ENCODE measurements at regions not wholly inside any gene's neighbourhood (a gene's known extent, or its start where the extent isn't known, plus 50 kb on each side); places are given as distances from the start of the nearest gene placed in this dataset.

GRCh38 chr3:118000219-118000618, 1034.4 kb downstream of the IGSF11 start:
- Histone ChIP-seq H3K14ac (ENCODE audit: low read length) (no peak overlapping the region), H2AK5ac (ENCODE audit: low read depth, low read length) (no peak overlapping the region), H3K4ac (ENCODE audit: low read length) (no peak overlapping the region), H3K27me3 (ENCODE audit: control insufficient read depth in 3 of 3, insufficient read depth in 3 of 3, low read depth in 1 of 3, low read length in 3 of 3) (peaks cover 0 to 7% (median 0%) of the 10 kb centered on the region in 3 experiments), H3K79me1 (ENCODE audit: low read depth, low read length) (no peaks in the 10 kb centered on the region), H2AFZ (ENCODE audit: low read length) (no peak overlapping the region), H3K36me3 (replicated peaks in 1 of 2; ENCODE audit: control insufficient read depth in 2 of 2, insufficient read depth in 2 of 2, low read length in 2 of 2) (no peaks in the 10 kb centered on the region), H2BK12ac (ENCODE audit: low read length) (no peak overlapping the region), H3K4me1 (ENCODE audit: control insufficient read depth in 2 of 2, insufficient read depth in 1 of 2, low read depth in 1 of 2, low read length in 2 of 2) (peaks cover 3 to 6% of the 10 kb centered on the region in 2 donors), H3K9ac (ENCODE audit: low read depth, low read length, poor library complexity) (no peak overlapping the region), H3K4me2 (ENCODE audit: insufficient read depth, low read length, poor library complexity, severe bottlenecking) (no peak overlapping the region), H4K8ac (ENCODE audit: low read depth, low read length) (no peak overlapping the region), H4K91ac (ENCODE audit: low read depth, low read length, poor library complexity) (no peak overlapping the region), H3K27ac (replicated peaks; ENCODE audit: low read length) (no peak overlapping the region), H2BK120ac (ENCODE audit: low read depth, low read length) (no peak overlapping the region), H2BK5ac (ENCODE audit: low read length) (no peak overlapping the region), H3K9me3 (replicated peaks in 1 of 2; ENCODE audit: control insufficient read depth in 2 of 2, insufficient read depth in 1 of 2, low read depth in 1 of 2, low read length in 2 of 2) (no peaks in the 10 kb centered on the region), H3K4me3 (ENCODE audit: low read length in 2 of 2) (no peak overlapping the region), H3K18ac (ENCODE audit: low read length) (no peak overlapping the region), H3K23ac (ENCODE audit: low read depth, low read length, poor library complexity) (no peak overlapping the region), H2BK15ac (ENCODE audit: low read length) (no peak overlapping the region)
- no peak for DNase-seq (ENCODE audit: low spot score)
- no CpG with 5 or more reads among the region's 2 CpGs for WGBS, 2 donors (ENCODE audit: extremely low coverage in 2 of 2, insufficient read length in 2 of 2, insufficient replicate concordance in 1 of 2)

- Histone ChIP-seq H2BK120ac (ENCODE audit: low read depth, low read length) (no peak overlapping the region), H3K4me2 (ENCODE audit: insufficient read depth, low read length, poor library complexity, severe bottlenecking) (no peak overlapping the region), H3K23ac (ENCODE audit: low read depth, low read length, poor library complexity) (no peak overlapping the region), H3K36me3 (replicated peaks in 1 of 2; ENCODE audit: control insufficient read depth in 2 of 2, insufficient read depth in 2 of 2, low read length in 2 of 2) (no peaks in the 10 kb centered on the region), H3K27me3 (ENCODE audit: control insufficient read depth in 3 of 3, insufficient read depth in 3 of 3, low read depth in 1 of 3, low read length in 3 of 3) (peaks cover 0 to 7% (median 0%) of the 10 kb centered on the region in 3 experiments), H2AFZ (ENCODE audit: low read length) (no peak overlapping the region), H2BK15ac (ENCODE audit: low read length) (no peak overlapping the region), H3K4me3 (ENCODE audit: low read length in 2 of 2) (no peak overlapping the region), H3K9me3 (replicated peaks in 1 of 2; ENCODE audit: control insufficient read depth in 2 of 2, insufficient read depth in 1 of 2, low read depth in 1 of 2, low read length in 2 of 2) (no peaks in the 10 kb centered on the region), H3K9ac (ENCODE audit: low read depth, low read length, poor library complexity) (no peak overlapping the region), H2AK5ac (ENCODE audit: low read depth, low read length) (no peak overlapping the region), H3K14ac (ENCODE audit: low read length) (no peak overlapping the region), H3K4ac (ENCODE audit: low read length) (no peak overlapping the region), H4K8ac (ENCODE audit: low read depth, low read length) (no peak overlapping the region), H3K18ac (ENCODE audit: low read length) (no peak overlapping the region), H2BK5ac (ENCODE audit: low read length) (no peak overlapping the region), H4K91ac (ENCODE audit: low read depth, low read length, poor library complexity) (no peak overlapping the region), H3K79me1 (ENCODE audit: low read depth, low read length) (no peaks in the 10 kb centered on the region), H3K27ac (replicated peaks; ENCODE audit: low read length) (no peak overlapping the region), H3K4me1 (ENCODE audit: control insufficient read depth in 2 of 2, insufficient read depth in 1 of 2, low read depth in 1 of 2, low read length in 2 of 2) (peaks cover 0 to 6% of the 10 kb centered on the region in 2 donors), H2BK12ac (ENCODE audit: low read length) (no peak overlapping the region)
- WGBS, 2 donors (ENCODE audit: extremely low coverage in 2 of 2, insufficient read length in 2 of 2, insufficient replicate concordance in 1 of 2) = no CpG with 5 or more reads among the region's 2 CpGs
- DNase-seq (ENCODE audit: low spot score) = no peak
Measured at GRCh38 chr3:118001380-118001779, 1033.3 kb downstream of the IGSF11 start.

- Histone ChIP-seq H3K27ac (replicated peaks; ENCODE audit: low read length) (no peak overlapping the region), H2BK120ac (ENCODE audit: low read depth, low read length) (no peak overlapping the region)
Measured at GRCh38 chr3:118011910-118012309, 1022.7 kb downstream of the IGSF11 start.

GRCh38 chr3:118029049-118029448, 1005.6 kb downstream of the IGSF11 start:
- DNase-seq (ENCODE audit: low spot score) = no peak
- Histone ChIP-seq H3K36me3 (replicated peaks in 1 of 2; ENCODE audit: control insufficient read depth in 2 of 2, insufficient read depth in 2 of 2, low read length in 2 of 2) (no peaks in the 10 kb centered on the region), H2BK15ac (ENCODE audit: low read length) (no peak overlapping the region), H3K4me2 (ENCODE audit: insufficient read depth, low read length, poor library complexity, severe bottlenecking) (no peak overlapping the region), H3K4me3 (ENCODE audit: low read length in 2 of 2) (no peak overlapping the region), H3K4me1 (ENCODE audit: control insufficient read depth in 2 of 2, insufficient read depth in 1 of 2, low read depth in 1 of 2, low read length in 2 of 2) (no peaks in the 10 kb centered on the region), H3K23ac (ENCODE audit: low read depth, low read length, poor library complexity) (no peak overlapping the region), H3K18ac (ENCODE audit: low read length) (no peak overlapping the region), H2AK5ac (ENCODE audit: low read depth, low read length) (no peak overlapping the region), H3K4ac (ENCODE audit: low read length) (no peak overlapping the region), H3K9me3 (replicated peaks in 1 of 2; ENCODE audit: control insufficient read depth in 2 of 2, insufficient read depth in 1 of 2, low read depth in 1 of 2, low read length in 2 of 2) (peaks cover 0 to 1% of the 10 kb centered on the region in 2 donors), H3K9ac (ENCODE audit: low read depth, low read length, poor library complexity) (no peak overlapping the region), H3K79me1 (ENCODE audit: low read depth, low read length) (no peaks in the 10 kb centered on the region), H2BK5ac (ENCODE audit: low read length) (no peak overlapping the region), H2BK120ac (ENCODE audit: low read depth, low read length) (no peak overlapping the region), H3K27ac (replicated peaks; ENCODE audit: low read length) (no peak overlapping the region), H3K27me3 (ENCODE audit: control insufficient read depth in 3 of 3, insufficient read depth in 3 of 3, low read depth in 1 of 3, low read length in 3 of 3) (no peaks in the 10 kb centered on the region), H2AFZ (ENCODE audit: low read length) (no peak overlapping the region), H3K14ac (ENCODE audit: low read length) (no peak overlapping the region), H2BK12ac (ENCODE audit: low read length) (no peak overlapping the region), H4K91ac (ENCODE audit: low read depth, low read length, poor library complexity) (no peak overlapping the region), H4K8ac (ENCODE audit: low read depth, low read length) (no peak overlapping the region)
- WGBS, 2 donors (ENCODE audit: extremely low coverage in 2 of 2, insufficient read length in 2 of 2, insufficient replicate concordance in 1 of 2) = no CpG with 5 or more reads among the region's 2 CpGs

More at GRCh38 chr3:118011910-118012309, 1022.7 kb downstream of the IGSF11 start:
- no CpG with 5 or more reads among the region's 3 CpGs for WGBS, 2 donors (ENCODE audit: extremely low coverage in 2 of 2, insufficient read length in 2 of 2, insufficient replicate concordance in 1 of 2)
- H2AK5ac ChIP-seq (ENCODE audit: low read depth, low read length) = no peak overlapping the region
- no peaks in the 10 kb centered on the region for H3K27me3 ChIP-seq (ENCODE audit: control insufficient read depth in 3 of 3, insufficient read depth in 3 of 3, low read depth in 1 of 3, low read length in 3 of 3)
- H3K23ac ChIP-seq (ENCODE audit: low read depth, low read length, poor library complexity) = no peak overlapping the region
- H3K14ac ChIP-seq (ENCODE audit: low read length) = no peak overlapping the region
- no peak overlapping the region for H2BK5ac ChIP-seq (ENCODE audit: low read length)
- H2BK15ac ChIP-seq (ENCODE audit: low read length) = no peak overlapping the region
- H3K36me3 ChIP-seq (replicated peaks in 1 of 2; ENCODE audit: control insufficient read depth in 2 of 2, insufficient read depth in 2 of 2, low read length in 2 of 2) = no peaks in the 10 kb centered on the region
- H3K4me3 ChIP-seq (ENCODE audit: low read length in 2 of 2) = no peak overlapping the region
- no peaks in the 10 kb centered on the region for H3K4me1 ChIP-seq (ENCODE audit: control insufficient read depth in 2 of 2, insufficient read depth in 1 of 2, low read depth in 1 of 2, low read length in 2 of 2)
- no peak overlapping the region for H3K18ac ChIP-seq (ENCODE audit: low read length)
- no peak overlapping the region for H3K4ac ChIP-seq (ENCODE audit: low read length)
- H2AFZ ChIP-seq (ENCODE audit: low read length) = no peak overlapping the region
- no peak overlapping the region for H3K9ac ChIP-seq (ENCODE audit: low read depth, low read length, poor library complexity)
- H4K91ac ChIP-seq (ENCODE audit: low read depth, low read length, poor library complexity) = no peak overlapping the region
- no peak overlapping the region for H2BK12ac ChIP-seq (ENCODE audit: low read length)
- H3K4me2 ChIP-seq (ENCODE audit: insufficient read depth, low read length, poor library complexity, severe bottlenecking) = no peak overlapping the region
- no peaks in the 10 kb centered on the region for H3K79me1 ChIP-seq (ENCODE audit: low read depth, low read length)
- DNase-seq (ENCODE audit: low spot score) = no peak
- no peak overlapping the region for H4K8ac ChIP-seq (ENCODE audit: low read depth, low read length)
- H3K9me3 ChIP-seq (replicated peaks in 1 of 2; ENCODE audit: control insufficient read depth in 2 of 2, insufficient read depth in 1 of 2, low read depth in 1 of 2, low read length in 2 of 2) = no peaks in the 10 kb centered on the region

All from neuronal stem cell (in vitro differentiated cells).